HEK293 (cell line): ENCODE measurements at regions not wholly inside any gene's neighbourhood (a gene's known extent, or its start where the extent isn't known, plus 50 kb on each side); places are given as distances from the start of the nearest gene placed in this dataset.

ENCODE experiments used
- CTCF ChIA-PET: fragments of 350-600 bp; formaldehyde crosslinking; extraction: SDS; loops from one replicate; lab custom pipeline; 2021; ENCODE audit warnings: antibody characterized with exemption; lab: Yijun Ruan, JAX
- POLR2A ChIA-PET: fragments of 300-600 bp; formaldehyde crosslinking; extraction: SDS; loops from one replicate; lab custom pipeline; 2020; ENCODE audit warnings: antibody characterized with exemption, inconsistent platforms; lab: Yijun Ruan, JAX
- H3K27ac ChIP-seq: fragments of 200-500 bp; sonication (Bioruptor generic); 2 replicates; pipeline ENCODE4 v1.5.1; 2014; ENCODE audit warnings: low read depth, low read length, control low read depth, inconsistent platforms; ENCODE audit errors: extremely low read depth
- H3K36me3 ChIP-seq, 2 experiments: fragments of 200-500 bp in 1 of 2; sonication (Bioruptor generic) in 1 of 2; 1 replicate in 1 of 2; 2 replicates in 1 of 2; pipeline ENCODE4 v1.5.1; 2014 to 2017; ENCODE audit warnings: inconsistent platforms in 2 of 2, low read length in 2 of 2; ENCODE audit not compliant: control insufficient read depth in 2 of 2, insufficient read depth in 1 of 2
- H3K4me1 ChIP-seq: fragments of 200-500 bp; sonication (Bioruptor generic); 2 replicates; pipeline ENCODE4 v1.5.1; 2014; ENCODE audit warnings: mild to moderate bottlenecking, low read length, inconsistent platforms; ENCODE audit not compliant: control insufficient read depth, insufficient read depth
- H3K4me3 ChIP-seq: 2 replicates; pipeline ENCODE4 v1.5.1; 2011; ENCODE audit warnings: low read depth, mild to moderate bottlenecking, control low read depth, low read length, moderate library complexity
- H3K9me3 ChIP-seq: fragments of 200-500 bp; sonication (Bioruptor generic); 2 replicates; pipeline ENCODE4 v1.5.1; 2014; ENCODE audit warnings: low read depth, low read length, inconsistent platforms; ENCODE audit not compliant: control insufficient read depth, insufficient read depth
- ELK4 ChIP-seq: IDR thresholded peaks from 2 replicates; pipeline ENCODE4 v1.6.1; 2011; ENCODE audit warnings: mild to moderate bottlenecking, low read depth, low read length, borderline replicate concordance
- GLI2 ChIP-seq: fragments of 450-650 bp; formaldehyde crosslinking; IDR thresholded peaks from 2 replicates; pipeline ENCODE4; 2017; ENCODE audit warnings: missing biosample characterization, missing genetic modification characterization, low read depth, borderline replicate concordance
- ZBTB6 ChIP-seq: fragments of 450-650 bp; formaldehyde crosslinking; IDR thresholded peaks from 2 replicates; pipeline ENCODE4 v1.5.1; 2017; ENCODE audit warnings: missing biosample characterization, missing genetic modification characterization
- ZFP41 ChIP-seq: fragments of 450-650 bp; formaldehyde crosslinking; IDR thresholded peaks from 2 replicates; pipeline ENCODE4 v1.5.1; 2016; ENCODE audit warnings: missing biosample characterization, missing genetic modification characterization, borderline replicate concordance
- ZNF114 ChIP-seq: fragments of 450-650 bp; formaldehyde crosslinking; IDR thresholded peaks from 2 replicates; pipeline ENCODE4 v1.5.0; 2017; ENCODE audit warnings: missing biosample characterization, missing genetic modification characterization
- ZNF121 ChIP-seq: fragments of 450-650 bp; formaldehyde crosslinking; IDR thresholded peaks from 2 replicates; pipeline ENCODE4 v1.5.1; 2016; ENCODE audit warnings: missing biosample characterization, missing genetic modification characterization
- ZNF132 ChIP-seq: fragments of 450-650 bp; formaldehyde crosslinking; IDR thresholded peaks from 2 replicates; pipeline ENCODE4 v1.5.1; 2017; ENCODE audit warnings: missing biosample characterization, missing genetic modification characterization, borderline replicate concordance
- ZNF140 ChIP-seq: fragments of 450-650 bp; formaldehyde crosslinking; IDR thresholded peaks from 2 replicates; pipeline ENCODE4 v1.5.1; 2016; ENCODE audit warnings: missing biosample characterization, missing genetic modification characterization
- ZNF16 ChIP-seq: fragments of 450-650 bp; formaldehyde crosslinking; IDR thresholded peaks from 2 replicates; pipeline ENCODE4 v1.5.1; 2016; ENCODE audit warnings: low read depth, missing biosample characterization, missing genetic modification characterization
- ZNF248 ChIP-seq: fragments of 450-650 bp; formaldehyde crosslinking; IDR thresholded peaks from 2 replicates; pipeline ENCODE4 v1.5.1; 2017; ENCODE audit warnings: missing biosample characterization, missing genetic modification characterization
- ZNF366 ChIP-seq: fragments of 450-650 bp; formaldehyde crosslinking; conservative IDR thresholded peaks from 2 replicates; pipeline ENCODE4 v1.5.1; 2016; ENCODE audit warnings: missing biosample characterization, missing genetic modification characterization
- ZNF488 ChIP-seq: fragments of 450-650 bp; formaldehyde crosslinking; IDR thresholded peaks from 2 replicates; pipeline ENCODE4 v1.5.1; 2016; ENCODE audit warnings: missing biosample characterization, missing genetic modification characterization
- ZNF529 ChIP-seq: fragments of 450-650 bp; formaldehyde crosslinking; IDR thresholded peaks from 2 replicates; pipeline ENCODE4 v1.5.1; 2017; ENCODE audit warnings: missing genetic modification characterization, missing biosample characterization; ENCODE audit not compliant: insufficient replicate concordance
- ZNF600 ChIP-seq: fragments of 450-650 bp; formaldehyde crosslinking; IDR thresholded peaks from 2 replicates; pipeline ENCODE4 v1.5.1; 2016; ENCODE audit warnings: missing biosample characterization, missing genetic modification characterization
- ZNF626 ChIP-seq: fragments of 450-650 bp; sonication (Bioruptor Pico); formaldehyde crosslinking; IDR thresholded peaks from 2 replicates; pipeline ENCODE4 v1.5.1; 2018; ENCODE audit warnings: missing biosample characterization, missing genetic modification characterization, inconsistent platforms
- ZNF654 ChIP-seq: fragments of 450-650 bp; formaldehyde crosslinking; IDR thresholded peaks from 2 replicates; pipeline ENCODE4 v1.5.1; 2016; ENCODE audit warnings: low read depth, missing biosample characterization, missing genetic modification characterization
- ZNF792 ChIP-seq: fragments of 450-650 bp; formaldehyde crosslinking; IDR thresholded peaks from 2 replicates; pipeline ENCODE4 v1.5.1; 2016; ENCODE audit warnings: missing biosample characterization, missing genetic modification characterization
- ZNF837 ChIP-seq: fragments of 450-650 bp; formaldehyde crosslinking; IDR thresholded peaks from 2 replicates; pipeline ENCODE4 v1.5.1; 2016; ENCODE audit warnings: missing biosample characterization, missing genetic modification characterization
- ZNF843 ChIP-seq: fragments of 450-650 bp; formaldehyde crosslinking; IDR thresholded peaks from 2 replicates; pipeline ENCODE4 v1.5.1; 2016; ENCODE audit warnings: missing biosample characterization, missing genetic modification characterization
- ZSCAN5A ChIP-seq: fragments of 450-650 bp; formaldehyde crosslinking; IDR thresholded peaks from 2 replicates; pipeline ENCODE4 v1.5.1; 2016; ENCODE audit warnings: missing biosample characterization, missing genetic modification characterization

- no peak for TF ChIP-seq ZNF626 (tag by site-specific recombination)
Observed at GRCh38 chr9:87120610-87121009, 173.3 kb upstream of the GAS1 start.

GRCh38 chr9:87122947-87123685 is 175.8 kb upstream of the GAS1 start:
- POLR2A ChIA-PET = no interaction called here
- CTCF ChIA-PET = interaction anchor here (0.6 kb wide), 1 partner anchor 87 kb away, joined by 3 read pairs; no protein-coding TSS in a partner anchor

More at GRCh38 chr9:87120610-87121009, 173.3 kb upstream of the GAS1 start:
- POLR2A ChIA-PET = no interaction called here
- no peaks in the 10 kb centered on the region for H3K4me1 ChIP-seq
- CTCF ChIA-PET = no interaction called here
- H3K36me3 ChIP-seq = no peaks in the 10 kb centered on the region
- no peaks in the 10 kb centered on the region for H3K9me3 ChIP-seq
- no peak overlapping the region for H3K4me3 ChIP-seq
- no peak overlapping the region for H3K27ac ChIP-seq

GRCh38 chr9:87123830-87124229 is 176.5 kb upstream of the GAS1 start:
- POLR2A ChIA-PET = no interaction called here
- Histone ChIP-seq H3K9me3 (no peaks in the 10 kb centered on the region), H3K27ac (no peak overlapping the region), H3K4me1 (no peaks in the 10 kb centered on the region), H3K4me3 (no peak overlapping the region), H3K36me3 (no peaks in the 10 kb centered on the region)
- TF ChIP-seq ZNF121 (tag by site-specific recombination) (no peak), ZNF248 (tag by site-specific recombination) (no peak), ZNF792 (tag by site-specific recombination) (no peak), ZNF837 (tag by site-specific recombination) (no peak), GLI2 (no peak), ZSCAN5A (tag by site-specific recombination) (no peak), ZNF843 (tag by site-specific recombination) (no peak), ZNF16 (tag by site-specific recombination) (no peak), ZNF114 (tag by site-specific recombination) (no peak), ZNF488 (no peak), ZNF132 (tag by site-specific recombination) (no peak), ZFP41 (tag by site-specific recombination) (no peak), ZNF654 (tag by site-specific recombination) (no peak)
- CTCF ChIA-PET = interaction anchor here (0.6 kb wide), 1 partner anchor 87 kb away, joined by 3 read pairs; no protein-coding TSS in a partner anchor

More at GRCh38 chr9:87122947-87123685, 175.8 kb upstream of the GAS1 start:
- no peaks in the 10 kb centered on the region for H3K36me3 ChIP-seq
- H3K4me3 ChIP-seq = no peak overlapping the region
- TF ChIP-seq ZNF132 (tag by site-specific recombination) = no peak
- no peak for TF ChIP-seq ZNF600 (tag by site-specific recombination)
- TF ChIP-seq ZNF140 (tag by site-specific recombination) = no peak
- no peak for TF ChIP-seq ELK4
- TF ChIP-seq ZNF366 (tag by site-specific recombination) = no peak
- peak; percentile 71 for TF ChIP-seq ZNF529 (tag by site-specific recombination)
- TF ChIP-seq ZBTB6 (tag by site-specific recombination) = no peak
- H3K4me1 ChIP-seq = no peaks in the 10 kb centered on the region
- H3K27ac ChIP-seq = no peak overlapping the region
- no peaks in the 10 kb centered on the region for H3K9me3 ChIP-seq
